GM08714 (cell line): ENCODE measurements at regions not wholly inside any gene's neighbourhood (a gene's known extent, or its start where the extent isn't known, plus 50 kb on each side); places are given as distances from the start of the nearest gene placed in this dataset.

ENCODE experiments used
- H3K4me3 ChIP-seq: fragments of 200-500 bp; sonication (Bioruptor generic); 2 replicates; pipeline ENCODE4 v1.5.1; 2014; ENCODE audit warnings: mild to moderate bottlenecking, low read length, inconsistent platforms
- ZNF274 ChIP-seq: IDR thresholded peaks from 2 replicates; pipeline ENCODE4 v1.6.1; 2012; ENCODE audit warnings: mild to moderate bottlenecking, low read depth, low read length

DNA sequence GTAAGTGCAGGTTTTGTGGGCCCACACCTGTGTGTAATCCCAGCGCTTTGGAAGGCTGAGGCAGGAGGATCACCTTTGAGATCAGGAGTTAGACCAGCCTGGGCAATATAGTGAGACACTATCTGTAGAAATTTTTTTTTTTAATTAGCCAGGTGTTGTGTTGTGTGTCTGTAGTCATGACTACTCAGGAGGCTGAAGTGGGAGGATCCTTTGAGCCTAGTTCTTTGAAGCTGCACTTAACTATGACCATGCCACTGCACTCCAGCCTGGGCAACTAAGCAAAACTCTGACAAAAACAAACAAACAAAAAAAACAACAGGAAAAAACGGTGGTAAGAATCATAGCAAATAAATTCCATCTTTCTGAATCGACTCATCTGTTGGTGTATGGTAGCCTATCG, 268.6 kb upstream of the PDGFD start:
- H3K4me3 ChIP-seq: no peak overlapping the region
- no peak for TF ChIP-seq ZNF274

DNA sequence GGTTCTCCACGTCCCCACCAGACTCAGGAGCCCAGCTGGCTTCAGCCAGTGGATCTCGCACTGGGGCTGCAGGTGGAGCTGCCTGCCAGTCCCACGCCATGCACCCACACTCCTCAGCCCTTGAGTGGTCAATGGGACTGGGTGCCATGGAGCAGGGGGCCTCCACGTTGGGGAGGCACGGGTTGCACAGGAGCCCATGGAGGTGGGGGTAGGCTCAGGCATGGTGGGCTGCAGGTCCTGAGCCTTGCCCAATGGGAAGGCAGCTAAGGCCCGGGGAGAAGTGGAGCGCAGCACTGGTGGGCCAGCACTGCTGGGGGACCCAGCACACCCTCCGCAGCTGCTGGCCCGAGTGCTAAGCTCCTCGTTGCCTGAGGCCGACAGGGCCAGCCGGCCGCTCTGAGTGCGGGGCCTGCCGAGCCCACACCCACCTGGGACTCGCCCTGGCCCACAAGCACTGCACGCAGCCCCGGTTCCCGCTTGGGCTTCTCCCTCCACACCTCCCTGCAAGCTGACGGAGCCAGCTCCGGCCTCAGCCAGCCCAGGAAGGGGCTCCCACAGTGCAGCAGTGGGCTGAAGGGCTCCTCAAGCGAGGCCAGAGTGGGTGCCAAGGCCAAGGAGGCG, 258.5 kb upstream of the PDGFD start:
- no peak overlapping the region for H3K4me3 ChIP-seq
- TF ChIP-seq ZNF274: no peak

DNA sequence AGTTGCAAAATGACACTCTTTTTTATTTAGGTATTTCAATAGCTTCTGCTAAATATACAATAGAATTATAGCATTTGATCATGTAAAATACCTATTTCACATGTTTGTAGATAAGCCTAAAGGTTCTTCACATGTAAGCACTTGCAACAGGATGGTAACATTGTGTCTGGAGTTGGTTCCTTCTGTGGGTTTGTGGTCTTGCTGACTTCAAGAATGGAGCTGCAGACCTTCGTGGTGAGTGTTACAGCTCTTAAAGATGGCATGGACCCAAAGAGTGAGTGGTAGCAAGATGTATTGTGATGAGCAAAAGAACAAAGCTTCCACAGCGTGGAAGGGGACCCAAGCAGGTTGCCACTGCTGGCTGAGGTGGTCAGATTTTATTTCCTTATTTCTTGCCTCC, 246.4 kb upstream of the PDGFD start:
- no peak for TF ChIP-seq ZNF274
- no peak overlapping the region for H3K4me3 ChIP-seq

DNA sequence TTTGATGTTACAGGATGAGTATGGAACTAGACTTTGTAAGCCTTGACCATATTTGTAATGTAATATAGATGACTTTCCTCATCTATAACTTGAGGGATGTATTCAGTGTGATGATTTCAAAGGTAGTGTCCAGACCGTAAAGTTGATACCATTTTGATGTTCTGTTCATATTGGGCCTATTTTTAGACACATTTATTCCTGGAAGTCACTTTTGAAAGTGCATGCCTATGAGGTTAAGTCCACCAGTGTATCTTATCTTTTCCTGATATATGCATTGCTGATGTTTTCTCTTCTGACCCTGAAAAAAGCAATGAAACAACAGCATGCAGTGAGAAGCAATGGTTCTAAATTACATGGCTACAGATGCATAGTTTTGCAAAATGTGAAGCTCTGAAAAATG, 244.7 kb upstream of the PDGFD start:
- no peak for TF ChIP-seq ZNF274
- H3K4me3 ChIP-seq: no peak overlapping the region

DNA sequence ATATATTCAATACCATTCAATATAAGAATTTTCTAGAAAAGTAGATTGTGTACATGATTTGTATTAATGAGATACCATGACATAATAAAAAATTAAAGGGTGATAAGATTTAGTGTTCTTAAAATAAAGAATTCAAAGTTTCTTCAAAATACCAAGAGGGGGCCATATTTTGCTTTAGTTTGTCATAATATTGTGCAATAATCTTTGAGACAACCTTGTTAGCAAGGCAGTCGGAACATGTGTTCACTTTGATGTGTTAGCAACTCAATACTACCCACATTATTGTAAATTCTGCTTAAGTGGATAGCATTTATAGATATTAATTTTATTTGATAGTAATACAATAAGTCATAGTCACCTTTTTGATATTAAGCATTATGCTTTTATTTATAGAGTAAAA, 241.3 kb upstream of the PDGFD start:
- TF ChIP-seq ZNF274: no peak
- no peak overlapping the region for H3K4me3 ChIP-seq

DNA sequence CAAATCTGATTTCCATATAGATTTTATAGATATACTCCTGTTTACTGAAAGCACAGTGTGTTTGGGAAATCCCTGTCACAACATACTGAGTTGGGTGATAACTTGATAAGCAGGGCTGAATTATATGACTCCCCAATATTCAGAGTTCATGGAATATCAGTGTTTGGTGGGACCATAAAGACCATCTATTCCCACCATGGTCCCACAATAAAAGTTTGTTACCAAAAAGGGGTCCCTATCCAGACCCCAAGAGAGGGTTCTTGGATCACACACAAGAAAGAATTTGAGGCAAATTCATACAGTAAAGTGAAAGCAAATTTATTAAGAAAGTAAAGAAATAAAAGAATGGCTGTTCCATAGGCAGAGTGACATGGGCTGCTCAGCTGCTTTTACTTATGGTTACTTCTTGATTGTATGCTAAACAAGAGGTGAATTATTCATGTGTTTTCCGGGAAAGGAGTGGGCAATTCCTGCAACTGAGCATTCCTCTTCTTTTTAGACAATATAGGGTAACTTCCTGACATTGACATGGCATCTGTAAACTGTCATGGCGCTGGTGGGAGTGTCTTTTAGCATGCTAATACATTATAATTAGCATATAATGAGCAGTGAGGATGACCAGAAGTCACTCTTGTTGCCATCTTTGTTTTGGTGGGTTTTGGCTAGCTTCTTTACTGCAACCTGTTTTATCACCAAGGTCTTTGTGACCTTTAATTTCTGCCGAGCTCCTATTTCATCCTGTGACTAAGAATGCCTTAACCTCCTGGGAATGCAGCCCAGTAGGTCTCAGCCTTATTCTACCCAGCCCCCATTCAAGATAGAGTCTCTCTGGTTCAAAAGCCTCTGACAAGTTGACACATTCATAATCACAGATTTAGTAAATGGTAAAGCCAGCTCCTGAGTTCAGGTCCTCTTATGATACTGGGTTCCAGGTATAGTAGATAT, 240.6 kb upstream of the PDGFD start:
- H3K4me3 ChIP-seq: no peak overlapping the region
- TF ChIP-seq ZNF274: no peak

DNA sequence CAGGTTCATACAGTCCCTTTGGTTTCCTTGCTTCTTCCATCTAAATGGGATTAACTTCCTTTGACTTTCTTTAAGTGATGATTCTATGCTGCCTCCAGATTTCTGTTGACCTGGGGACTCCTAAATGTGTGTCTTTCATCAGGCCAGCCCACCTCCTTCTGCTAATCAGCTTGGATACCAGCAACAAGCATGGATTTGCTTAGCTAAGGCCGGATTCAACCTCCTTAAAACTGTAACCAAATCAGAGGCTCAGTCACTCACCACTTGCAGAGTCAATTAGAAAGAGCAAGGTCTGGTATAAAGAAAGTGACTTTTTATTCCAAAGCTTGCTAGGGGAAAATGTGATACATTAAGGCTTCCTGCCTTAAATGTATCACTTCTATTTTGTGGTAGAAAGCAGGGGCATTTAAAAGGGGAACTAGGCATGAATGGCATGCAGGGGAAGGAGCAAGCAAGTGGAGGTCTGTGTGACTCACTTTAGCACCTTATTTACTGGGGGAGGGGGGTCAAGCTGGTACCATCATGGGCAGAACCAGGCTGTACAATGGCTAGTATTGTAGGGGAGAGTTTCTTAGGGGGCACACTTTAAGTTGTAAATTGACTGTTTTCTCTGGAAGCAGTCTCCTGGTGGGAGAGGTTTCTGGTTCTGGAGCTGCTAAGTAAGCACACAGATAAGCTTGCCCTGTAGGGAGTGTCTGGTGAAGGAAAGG, 239.0 kb upstream of the PDGFD start:
- TF ChIP-seq ZNF274: no peak

DNA sequence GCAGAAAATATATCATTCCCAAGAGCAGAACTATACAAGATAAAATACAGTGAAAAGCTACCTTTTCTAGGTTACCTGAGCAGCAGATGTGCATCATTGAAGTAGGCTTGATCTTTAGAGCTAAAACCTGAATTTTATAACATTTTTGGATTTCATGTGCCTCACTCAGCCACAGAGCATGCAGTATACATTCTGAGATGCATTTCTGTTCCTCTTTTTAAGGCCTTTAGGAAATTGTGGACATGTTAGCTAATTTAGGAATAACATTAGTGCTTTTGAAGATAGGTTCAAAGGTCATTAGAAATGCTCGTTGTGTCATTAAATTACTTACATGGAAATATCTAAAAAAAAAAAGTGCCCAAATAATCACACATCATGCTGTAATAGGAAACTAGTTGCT, 230.6 kb upstream of the PDGFD start:
- H3K4me3 ChIP-seq: no peak overlapping the region
- no peak for TF ChIP-seq ZNF274

More for the DNA sequence above, 239.0 kb upstream of the PDGFD start:
- no peak overlapping the region for H3K4me3 ChIP-seq

DNA sequence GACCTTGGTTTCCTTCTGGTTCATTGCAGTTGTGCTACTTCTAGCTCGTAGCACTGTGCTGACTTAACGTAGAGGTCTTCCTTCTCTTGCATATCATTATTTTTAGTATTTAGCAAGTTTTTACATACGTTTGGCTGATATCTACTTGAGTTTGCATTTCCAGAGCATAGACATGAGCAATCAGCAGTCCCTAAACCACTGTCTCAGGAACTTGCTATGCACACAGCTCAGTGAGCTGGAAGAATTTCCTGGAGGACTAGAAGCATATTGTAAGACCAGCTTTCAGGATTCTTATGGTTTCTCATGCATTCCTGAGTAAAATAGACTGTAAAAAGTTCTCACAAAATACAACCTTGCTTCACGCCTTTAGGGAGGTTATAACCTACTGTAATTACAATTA, 226.7 kb upstream of the PDGFD start:
- no peak overlapping the region for H3K4me3 ChIP-seq
- TF ChIP-seq ZNF274: no peak

DNA sequence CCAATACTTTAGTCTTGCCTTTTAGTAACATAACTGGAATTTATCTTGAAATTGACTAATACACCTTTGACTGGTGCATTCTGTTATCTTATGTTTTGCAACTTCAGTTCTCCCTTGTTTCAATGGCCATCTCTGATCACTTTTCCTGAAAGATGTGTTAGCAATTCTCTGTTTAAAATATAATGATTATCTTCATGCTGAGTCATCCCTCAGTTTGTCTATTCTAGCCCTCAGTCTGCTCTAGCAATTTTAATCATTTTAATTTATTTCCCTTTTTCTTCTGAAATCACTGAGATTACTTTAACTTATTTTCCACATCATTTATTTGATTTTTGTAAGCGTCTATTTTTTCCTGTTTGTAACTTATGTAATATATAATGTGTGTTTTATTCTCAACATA, 221.9 kb upstream of the PDGFD start:
- no peak for TF ChIP-seq ZNF274
- H3K4me3 ChIP-seq: no peak overlapping the region

DNA sequence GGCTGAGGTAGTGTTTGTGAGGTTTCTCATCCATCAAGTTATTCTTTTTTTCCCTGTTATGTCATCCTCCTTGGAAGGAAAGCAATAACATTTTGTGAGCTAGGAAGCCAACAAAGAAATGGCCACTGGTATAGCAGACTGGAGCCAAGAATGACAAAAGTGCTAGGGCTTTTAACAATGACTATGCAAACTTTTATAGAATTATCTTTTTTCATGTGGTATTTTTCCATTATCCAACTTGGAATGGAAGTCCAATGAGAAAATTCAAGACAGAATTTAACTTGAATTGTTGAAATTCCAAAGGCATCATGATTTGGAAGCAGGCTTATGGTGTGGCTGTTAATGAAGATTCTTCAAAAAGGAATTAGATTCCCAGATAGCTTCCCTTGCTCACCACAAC, 216.4 kb upstream of the PDGFD start:
- no peak overlapping the region for H3K4me3 ChIP-seq
- TF ChIP-seq ZNF274: no peak

DNA sequence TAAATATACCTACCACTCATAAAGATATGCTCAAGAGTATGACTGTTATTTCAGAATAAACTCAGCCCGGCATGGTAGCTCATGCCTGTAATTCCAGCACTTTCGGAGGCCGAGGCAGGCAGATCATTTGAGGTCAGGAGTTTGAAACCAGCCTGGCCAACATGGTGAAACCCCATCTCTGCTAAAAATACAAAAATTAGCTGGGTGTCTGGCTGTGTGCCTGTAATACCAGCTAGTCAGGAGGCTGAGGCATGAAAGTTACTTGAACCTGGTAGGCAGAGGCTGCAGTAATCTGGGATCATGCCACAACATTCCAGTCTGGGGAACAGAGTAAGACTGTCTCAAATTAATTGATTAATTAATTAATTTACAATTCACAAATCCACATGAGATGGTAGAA, 208.2 kb upstream of the PDGFD start:
- no peak for TF ChIP-seq ZNF274
- H3K4me3 ChIP-seq: no peak overlapping the region

DNA sequence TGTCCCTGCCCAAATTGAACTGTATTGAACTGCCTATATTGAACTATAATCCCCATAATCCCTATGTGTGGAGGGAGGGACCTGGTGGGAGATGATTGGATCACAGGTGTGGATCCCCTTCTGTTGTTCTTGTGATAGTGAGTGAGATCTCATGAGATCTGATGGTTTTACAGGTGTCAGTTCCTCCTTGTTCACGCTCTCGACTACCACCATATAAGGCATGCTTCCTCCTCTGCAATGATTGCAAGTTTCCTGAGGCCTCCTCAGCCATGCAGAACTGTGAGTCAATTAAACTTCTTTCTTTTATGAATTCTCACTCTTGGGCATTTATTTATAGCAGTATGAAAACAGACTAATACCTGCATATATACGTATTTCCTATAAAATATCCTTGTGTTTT, 206.5 kb upstream of the PDGFD start:
- no peak for TF ChIP-seq ZNF274
- no peak overlapping the region for H3K4me3 ChIP-seq

DNA sequence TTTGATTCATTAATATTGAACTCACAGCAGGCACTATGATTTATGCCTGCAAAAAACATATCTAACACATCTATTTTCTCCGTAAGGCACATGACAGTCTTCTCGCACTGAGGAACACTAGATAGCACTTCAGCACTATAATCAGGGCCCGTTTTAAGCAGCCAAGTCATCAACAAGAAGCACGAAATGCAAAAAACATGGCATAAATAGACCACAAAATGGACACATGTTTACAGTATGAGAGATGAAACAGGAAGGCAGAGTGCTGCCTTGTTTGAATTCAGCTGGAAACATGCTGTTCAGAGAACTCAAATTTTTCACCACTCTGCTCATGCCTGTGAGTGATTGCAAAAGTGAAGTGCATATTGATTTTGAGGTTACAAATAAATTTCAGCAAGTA, 205.8 kb upstream of the PDGFD start:
- no peak overlapping the region for H3K4me3 ChIP-seq
- no peak for TF ChIP-seq ZNF274

DNA sequence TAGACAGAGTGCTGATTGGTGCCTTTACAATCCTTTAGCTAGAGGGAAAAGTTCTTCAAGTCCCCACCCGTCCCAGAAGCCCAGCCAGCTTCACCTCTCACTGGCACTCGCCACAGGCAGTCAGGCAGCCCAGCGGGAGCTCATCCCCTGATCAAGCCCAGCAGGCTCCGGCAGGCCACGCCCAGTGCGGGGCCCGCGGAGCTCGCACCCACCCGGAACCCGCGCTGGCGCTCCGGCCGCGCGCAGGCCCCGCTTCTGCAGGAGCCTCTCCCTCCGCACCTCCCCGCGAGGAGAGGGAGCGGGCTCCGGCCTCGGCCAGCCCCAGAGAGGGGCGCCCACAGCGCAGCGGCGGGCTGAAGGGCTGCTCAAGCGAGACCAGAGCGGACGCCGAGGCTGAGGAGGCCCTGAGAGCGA, 202.4 kb upstream of the PDGFD start:
- TF ChIP-seq ZNF274: no peak

More for the DNA sequence above, 202.4 kb upstream of the PDGFD start:
- H3K4me3 ChIP-seq: no peak overlapping the region
